ENCODE measurements at regions not wholly inside any gene's neighbourhood (a gene's known extent, or its start where the extent isn't known, plus 50 kb on each side); places are given as distances from the start of the nearest gene placed in this dataset.

DNA sequence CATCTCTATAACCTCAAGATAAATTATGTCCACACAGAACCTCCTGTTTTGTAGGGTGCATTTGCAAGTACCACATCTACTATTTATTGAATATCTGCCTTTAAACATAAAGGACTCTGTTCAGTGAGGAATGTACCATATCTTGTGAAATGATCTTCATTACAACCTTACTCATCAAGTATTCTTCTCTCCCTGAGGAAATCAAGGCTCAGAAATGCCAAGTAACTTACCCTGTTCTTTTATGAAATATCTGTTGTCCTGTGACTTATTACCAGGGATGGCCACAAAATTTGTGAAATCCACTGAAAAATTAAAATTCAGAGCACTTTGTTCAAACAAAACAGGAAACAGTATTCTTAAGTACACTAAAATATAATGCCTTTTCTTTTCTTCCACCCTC lies 366.7 kb downstream of the GALC start:
- intact Hi-C loops (cut with micrococcal nuclease): no loop called here
- H3K36me3 ChIP-seq: no peaks in the 10 kb centered on the region
- TF ChIP-seq, protein P1, sequence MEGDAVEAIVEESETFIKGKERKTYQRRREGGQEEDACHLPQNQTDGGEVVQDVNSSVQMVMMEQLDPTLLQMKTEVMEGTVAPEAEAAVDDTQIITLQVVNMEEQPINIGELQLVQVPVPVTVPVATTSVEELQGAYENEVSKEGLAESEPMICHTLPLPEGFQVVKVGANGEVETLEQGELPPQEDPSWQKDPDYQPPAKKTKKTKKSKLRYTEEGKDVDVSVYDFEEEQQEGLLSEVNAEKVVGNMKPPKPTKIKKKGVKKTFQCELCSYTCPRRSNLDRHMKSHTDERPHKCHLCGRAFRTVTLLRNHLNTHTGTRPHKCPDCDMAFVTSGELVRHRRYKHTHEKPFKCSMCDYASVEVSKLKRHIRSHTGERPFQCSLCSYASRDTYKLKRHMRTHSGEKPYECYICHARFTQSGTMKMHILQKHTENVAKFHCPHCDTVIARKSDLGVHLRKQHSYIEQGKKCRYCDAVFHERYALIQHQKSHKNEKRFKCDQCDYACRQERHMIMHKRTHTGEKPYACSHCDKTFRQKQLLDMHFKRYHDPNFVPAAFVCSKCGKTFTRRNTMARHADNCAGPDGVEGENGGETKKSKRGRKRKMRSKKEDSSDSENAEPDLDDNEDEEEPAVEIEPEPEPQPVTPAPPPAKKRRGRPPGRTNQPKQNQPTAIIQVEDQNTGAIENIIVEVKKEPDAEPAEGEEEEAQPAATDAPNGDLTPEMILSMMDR (IDR thresholded peaks at IDR 0.05; ENCODE audit: borderline replicate concordance): no peak
- H3K4me1 ChIP-seq: peaks cover 9% of the 10 kb centered on the region
- no peak for DNase-seq
- H3K27me3 ChIP-seq (ENCODE audit: low read depth): no peaks in the 10 kb centered on the region
- H3K4me3 ChIP-seq: no peak overlapping the region
- H3K27ac ChIP-seq (replicated peaks): no peak overlapping the region
- peaks cover 20% of the 10 kb centered on the region for H3K9me3 ChIP-seq (replicated peaks)

DNA sequence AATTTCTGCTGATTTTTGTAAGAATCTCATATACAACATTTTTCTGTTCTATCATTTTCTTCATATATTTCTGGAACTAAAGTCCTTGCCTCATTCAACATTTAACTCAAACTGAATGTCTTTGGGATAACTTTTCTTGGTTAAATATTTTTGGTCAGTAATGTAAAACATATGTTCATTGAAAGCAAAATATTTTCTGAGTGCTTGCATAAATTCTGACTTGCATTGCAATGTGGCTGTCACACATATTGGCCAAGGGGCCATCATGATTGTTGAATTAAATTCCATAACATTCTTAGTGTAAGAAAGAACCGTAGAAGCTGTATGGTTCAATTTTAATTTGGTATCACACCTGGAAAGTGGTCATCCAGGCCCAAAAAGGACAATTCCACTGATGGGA lies 369.4 kb downstream of the GALC start:
- intact Hi-C loops (cut with micrococcal nuclease): no loop called here
- TF ChIP-seq, protein P1 (IDR thresholded peaks at IDR 0.05; ENCODE audit: borderline replicate concordance): no peak
- no peak overlapping the region for H3K4me3 ChIP-seq

DNA sequence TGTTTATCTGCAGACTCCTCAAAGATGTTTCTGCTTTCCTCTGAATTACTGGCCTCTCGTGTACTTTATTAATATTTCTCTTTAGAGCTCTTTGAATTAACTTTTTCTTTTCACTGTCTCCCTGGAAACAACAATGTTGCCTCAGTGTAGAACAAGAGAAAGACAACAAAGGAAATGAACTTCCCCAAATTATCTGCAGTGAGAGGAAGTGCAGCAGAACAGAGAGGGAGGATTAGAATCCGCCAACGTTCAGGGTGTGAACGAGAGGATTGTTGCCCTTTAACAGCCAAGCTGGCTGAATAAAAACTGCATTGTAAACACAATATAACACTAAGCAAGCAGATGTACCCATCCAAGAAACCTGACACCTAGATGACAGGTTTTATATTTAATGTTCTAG lies 375.9 kb downstream of the GALC start:
- H3K4me1 ChIP-seq: no peaks in the 10 kb centered on the region
- H3K27me3 ChIP-seq (ENCODE audit: low read depth): no peaks in the 10 kb centered on the region
- H3K9me3 ChIP-seq (replicated peaks): peaks cover 12% of the 10 kb centered on the region
- intact Hi-C loops (cut with micrococcal nuclease): no loop called here
- H3K36me3 ChIP-seq: no peaks in the 10 kb centered on the region
- no peak overlapping the region for H3K27ac ChIP-seq (replicated peaks)
- DNase-seq: no peak
- TF ChIP-seq, protein P1 (IDR thresholded peaks at IDR 0.05; ENCODE audit: borderline replicate concordance): no peak
- H3K4me3 ChIP-seq: no peak overlapping the region

More for the DNA sequence above, 369.4 kb downstream of the GALC start:
- H3K9me3 ChIP-seq (replicated peaks): peaks cover 25% of the 10 kb centered on the region
- H3K36me3 ChIP-seq: no peaks in the 10 kb centered on the region
- H3K27me3 ChIP-seq (ENCODE audit: low read depth): no peaks in the 10 kb centered on the region
- no peaks in the 10 kb centered on the region for H3K4me1 ChIP-seq
- no peak for DNase-seq
- H3K27ac ChIP-seq (replicated peaks): no peak overlapping the region

DNA sequence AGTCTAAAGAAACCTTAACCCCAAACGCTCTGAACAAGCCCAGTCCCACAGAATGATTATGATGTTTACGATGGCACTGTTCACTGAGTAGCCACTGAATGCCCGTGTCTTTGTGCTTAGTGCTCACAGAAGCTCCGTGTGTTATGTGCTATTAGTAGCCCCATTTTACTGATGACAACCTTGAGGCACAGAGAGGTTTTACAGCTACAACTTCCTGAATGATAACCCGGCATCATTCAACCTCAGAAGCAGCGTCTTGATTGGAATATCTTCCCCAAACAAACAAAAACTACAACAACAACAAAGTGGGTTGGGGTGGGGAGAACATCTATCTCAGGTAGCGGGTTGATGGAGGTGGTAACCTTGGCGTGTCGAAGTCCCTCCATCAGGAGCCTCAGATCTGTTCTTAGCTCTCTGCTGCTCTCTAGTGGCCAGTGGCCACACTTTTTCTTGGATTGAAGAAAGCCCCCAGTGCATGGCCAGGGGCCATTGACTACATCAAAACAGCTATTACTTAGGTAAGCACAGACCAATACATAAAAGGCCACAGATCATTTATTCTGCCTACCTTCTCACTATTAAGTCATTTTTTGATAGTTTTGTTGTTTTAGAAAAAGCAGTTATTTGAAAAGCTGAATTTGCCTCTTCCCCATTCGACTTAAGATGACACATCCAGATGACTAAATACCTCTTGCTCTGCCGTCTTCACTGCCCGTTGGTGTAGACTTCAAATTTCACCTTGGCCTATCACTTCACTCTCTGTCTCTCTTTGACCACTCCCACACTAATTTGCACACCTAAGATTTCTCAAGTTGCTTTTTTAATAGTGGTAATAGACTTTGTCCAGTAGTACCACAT lies 376.9 kb downstream of the GALC start:
- Histone ChIP-seq H3K4me1 (no peaks in the 10 kb centered on the region), H3K27me3 (ENCODE audit: low read depth) (no peaks in the 10 kb centered on the region), H3K4me3 (no peak overlapping the region), H3K36me3 (no peaks in the 10 kb centered on the region), H3K9me3 (replicated peaks) (peaks cover 2% of the 10 kb centered on the region), H3K27ac (replicated peaks) (no peak overlapping the region)
- DNase-seq: peak; percentile 21
- intact Hi-C loops (cut with micrococcal nuclease): no loop called here
- TF ChIP-seq, protein P1 (IDR thresholded peaks at IDR 0.05; ENCODE audit: borderline replicate concordance): peak; percentile 77

DNA sequence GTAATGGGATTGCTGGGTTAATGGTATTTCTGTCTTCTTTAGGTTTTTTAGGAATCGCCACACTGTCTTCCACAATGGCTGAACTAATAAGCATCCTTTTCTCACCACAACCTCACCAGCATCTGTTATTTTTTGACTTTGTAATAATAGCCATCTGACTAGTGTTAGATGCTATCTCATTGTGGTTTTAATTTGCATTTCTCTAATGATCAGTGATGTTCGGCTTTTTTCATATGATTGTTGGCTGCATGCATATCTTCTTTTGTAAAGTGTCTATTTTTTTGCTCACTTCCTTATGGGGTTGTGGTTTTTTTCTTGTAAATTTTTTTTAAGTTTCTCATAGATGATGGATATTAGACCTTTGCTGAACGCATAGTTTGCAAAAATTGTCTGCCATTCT lies 377.9 kb downstream of the GALC start:
- intact Hi-C loops (cut with micrococcal nuclease): no loop called here
- Histone ChIP-seq H3K4me1 (no peaks in the 10 kb centered on the region), H3K36me3 (no peaks in the 10 kb centered on the region), H3K4me3 (no peak overlapping the region), H3K27ac (replicated peaks) (no peak overlapping the region), H3K27me3 (ENCODE audit: low read depth) (no peaks in the 10 kb centered on the region), H3K9me3 (replicated peaks) (no peaks in the 10 kb centered on the region)
- TF ChIP-seq, protein P1 (IDR thresholded peaks at IDR 0.05; ENCODE audit: borderline replicate concordance): no peak
- no peak for DNase-seq
